GM19043 (cell line): ENCODE measurements at regions not wholly inside any gene's neighbourhood (a gene's known extent, or its start where the extent isn't known, plus 50 kb on each side); places are given as distances from the start of the nearest gene placed in this dataset.

Experiments
- ATAC-seq: cut with Tn5 transposase; IDR thresholded peaks from one replicate; pipeline ENCODE4 v1.9.1; 2021; ENCODE audit warnings: low read depth; ENCODE audit not compliant: unreplicated experiment

DNA sequence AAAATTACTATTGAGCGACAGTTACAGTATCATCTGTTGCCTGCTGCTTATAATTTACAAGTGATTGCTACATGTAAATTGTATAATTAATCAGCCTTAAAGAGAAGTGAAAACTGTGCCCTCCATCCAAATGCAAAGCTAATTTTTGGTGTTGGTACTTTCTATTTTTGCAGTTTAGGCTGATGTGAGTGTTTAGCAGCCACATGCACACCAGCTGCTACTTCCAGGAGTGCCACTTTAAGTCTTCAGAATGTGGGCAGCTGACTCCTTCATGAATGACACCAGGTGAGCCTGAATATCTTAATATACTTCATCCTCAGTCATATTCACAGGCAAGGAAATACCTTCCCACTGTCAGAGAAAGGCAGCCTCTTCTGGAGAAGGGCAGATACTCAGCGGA is 149.8 kb upstream of the RASGEF1B start:
- ATAC-seq = no peak

GRCh38 chr4:81620442-81620841 is 148.7 kb upstream of the RASGEF1B start:
- ATAC-seq = no peak

DNA sequence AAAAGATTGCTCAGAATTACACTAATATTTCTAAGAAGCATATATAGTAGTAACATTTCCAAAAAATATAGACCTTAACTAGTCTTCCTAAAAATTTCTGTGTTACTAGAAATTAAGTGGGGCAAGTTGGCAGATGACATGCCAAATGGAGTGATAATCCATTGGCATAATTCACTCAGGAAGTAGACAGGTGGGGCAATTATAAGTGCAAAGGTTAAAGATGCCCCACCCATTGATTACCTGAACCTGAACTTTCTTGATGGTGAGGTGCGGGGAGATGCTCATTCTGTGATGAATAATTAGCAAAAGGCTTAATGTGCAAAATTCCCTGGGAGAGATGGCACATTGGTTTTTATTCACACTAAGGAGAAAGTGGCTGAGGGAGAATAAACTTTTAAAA is 145.8 kb upstream of the RASGEF1B start:
- ATAC-seq = no peak

- no peak for ATAC-seq
These were observed 139.5 kb upstream of the RASGEF1B start for GRCh38 chr4:81611221-81611620.

GRCh38 chr4:81609844-81610243 is 138.1 kb upstream of the RASGEF1B start:
- ATAC-seq = no peak

DNA sequence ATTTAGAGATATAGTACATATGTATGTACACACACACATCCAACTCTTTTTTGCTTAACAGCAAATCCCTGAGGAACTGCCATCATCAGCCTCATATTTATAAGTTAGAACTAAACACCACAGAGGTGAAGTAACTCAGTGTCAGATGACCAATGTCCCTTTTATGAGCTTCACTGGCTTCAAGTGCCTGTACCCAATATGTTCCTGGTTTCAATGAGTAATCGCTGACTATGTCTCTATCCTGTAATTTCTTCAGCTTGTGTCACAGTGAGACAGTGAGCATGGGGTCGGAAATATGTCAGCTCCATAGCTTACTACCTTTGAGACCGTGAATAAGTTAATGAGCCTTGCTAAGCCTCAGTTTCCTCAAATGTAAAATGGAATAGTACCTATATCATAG is 136.2 kb upstream of the RASGEF1B start:
- no peak for ATAC-seq

DNA sequence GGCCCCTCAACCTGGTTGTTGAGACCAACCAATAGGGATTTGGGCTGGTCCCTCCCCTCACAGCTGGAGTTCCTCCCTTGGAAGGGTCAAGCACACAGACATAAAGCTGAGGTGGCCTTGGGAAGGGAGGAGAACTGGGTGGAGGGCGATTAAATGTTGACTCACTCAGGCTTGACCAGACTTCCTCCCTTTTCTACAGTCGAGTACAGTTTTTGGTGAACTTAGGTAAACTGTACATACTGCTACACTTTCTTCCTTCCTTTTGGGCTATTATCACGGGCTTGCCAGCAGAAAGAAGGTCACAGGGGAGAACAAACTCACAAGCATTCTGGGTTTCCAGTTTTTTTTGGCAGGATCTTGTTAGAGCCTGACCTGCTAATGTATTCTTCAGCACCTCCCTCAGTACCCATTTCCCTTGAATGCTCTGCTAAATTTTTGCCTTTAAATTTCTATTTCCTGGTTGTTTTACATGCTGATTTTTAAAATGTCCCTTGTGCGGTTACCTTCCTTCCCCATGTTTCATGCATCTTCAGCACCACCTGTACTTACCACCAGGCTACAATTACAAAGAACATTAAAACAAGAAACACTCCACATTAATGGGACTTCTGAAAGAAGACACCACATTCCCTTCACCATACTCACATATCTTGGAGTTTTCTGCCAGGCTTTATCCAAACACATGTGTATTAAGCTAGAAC is 135.2 kb upstream of the RASGEF1B start:
- no peak for ATAC-seq

DNA sequence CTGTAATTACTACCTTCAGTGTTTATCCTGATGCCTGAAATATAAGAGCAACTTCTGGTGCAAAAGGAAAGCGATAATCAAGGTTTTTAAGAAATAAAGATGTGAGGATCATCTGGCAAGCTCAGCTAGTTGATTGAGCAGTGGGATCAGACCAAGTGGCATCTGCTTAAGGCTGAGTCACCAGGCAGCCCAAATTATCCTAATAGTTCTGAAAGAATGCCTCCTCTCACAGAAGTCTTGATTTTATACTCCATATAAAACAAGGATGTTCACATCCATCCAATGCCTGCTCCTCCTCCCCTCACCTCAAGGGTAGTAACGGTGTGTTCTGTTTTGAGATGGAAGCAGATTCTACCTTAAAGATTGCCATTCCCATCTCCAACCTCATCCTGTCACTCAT is 134.5 kb upstream of the RASGEF1B start:
- no peak for ATAC-seq

DNA sequence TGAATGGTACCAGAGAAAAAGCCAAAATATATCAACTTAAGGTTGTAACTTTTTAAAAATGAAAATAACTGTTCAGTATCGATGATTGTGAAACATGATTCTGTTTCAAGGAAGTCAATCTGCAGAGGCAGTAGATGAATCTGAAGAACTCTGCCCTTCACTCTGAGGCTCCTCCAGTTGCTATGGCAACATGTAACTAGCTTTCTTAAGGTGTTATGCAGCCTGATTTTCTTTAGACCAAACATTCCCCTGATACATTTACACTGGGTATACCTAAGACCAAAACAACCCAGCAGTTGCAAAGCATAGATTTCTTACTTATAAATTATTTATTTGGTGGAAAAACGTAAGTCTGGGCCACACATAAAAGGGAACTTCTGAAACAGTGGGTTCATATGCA is 133.6 kb upstream of the RASGEF1B start:
- no peak for ATAC-seq

- no peak for ATAC-seq
These were observed 133.0 kb upstream of the RASGEF1B start for GRCh38 chr4:81604683-81605218.

DNA sequence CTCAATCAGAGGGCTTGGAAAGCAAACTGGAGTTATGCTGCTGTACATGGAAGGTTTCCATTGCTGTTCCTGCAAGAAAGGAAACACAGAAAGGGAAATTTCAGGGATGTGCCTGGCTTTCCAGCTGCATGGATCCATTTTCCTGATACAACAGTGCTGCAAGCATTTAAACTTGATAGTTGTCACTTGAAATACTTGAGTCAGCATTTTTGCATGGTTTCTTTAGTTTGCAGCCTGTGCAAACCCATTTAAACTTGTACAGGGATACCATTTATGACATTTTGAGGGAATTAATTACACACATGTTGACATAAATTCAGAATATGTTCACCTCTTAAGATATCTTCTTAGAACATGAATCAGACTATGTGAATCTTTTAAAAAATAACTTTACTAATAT is 131.1 kb upstream of the RASGEF1B start:
- no peak for ATAC-seq

- ATAC-seq = no peak
These were observed 129.6 kb upstream of the RASGEF1B start for GRCh38 chr4:81601358-81601694.

GRCh38 chr4:81600520-81601357 is 129.0 kb upstream of the RASGEF1B start:
- ATAC-seq = no peak

DNA sequence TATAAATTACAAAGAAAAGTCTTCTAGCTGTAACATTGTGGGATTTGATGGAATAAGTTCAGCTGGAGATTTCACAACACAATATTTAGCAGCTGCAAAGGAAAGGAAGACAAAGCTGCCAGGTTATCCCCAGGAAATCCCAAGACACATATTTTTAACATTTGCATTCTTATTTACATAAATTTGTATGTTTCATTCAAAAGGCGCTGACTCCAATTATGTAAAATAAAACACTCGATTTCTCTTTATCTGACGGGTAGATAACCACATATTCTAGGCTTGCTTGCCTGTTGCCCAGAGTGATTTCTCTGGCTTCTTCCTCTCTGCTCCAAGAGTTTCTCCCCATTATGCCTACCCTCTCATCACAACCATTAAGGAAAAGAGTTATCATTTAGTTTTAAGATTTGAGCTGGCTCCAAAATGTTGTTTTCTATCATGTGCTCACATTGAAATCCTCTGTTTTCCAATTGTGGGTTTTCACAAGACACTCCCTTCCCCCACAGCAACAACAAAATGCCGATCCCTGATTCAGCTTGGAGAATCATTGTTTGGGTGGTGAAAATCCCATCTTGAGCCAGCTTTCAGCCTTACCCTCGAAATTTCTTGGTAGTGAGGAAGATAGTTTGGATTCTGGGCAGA is 128.2 kb upstream of the RASGEF1B start:
- no peak for ATAC-seq

DNA sequence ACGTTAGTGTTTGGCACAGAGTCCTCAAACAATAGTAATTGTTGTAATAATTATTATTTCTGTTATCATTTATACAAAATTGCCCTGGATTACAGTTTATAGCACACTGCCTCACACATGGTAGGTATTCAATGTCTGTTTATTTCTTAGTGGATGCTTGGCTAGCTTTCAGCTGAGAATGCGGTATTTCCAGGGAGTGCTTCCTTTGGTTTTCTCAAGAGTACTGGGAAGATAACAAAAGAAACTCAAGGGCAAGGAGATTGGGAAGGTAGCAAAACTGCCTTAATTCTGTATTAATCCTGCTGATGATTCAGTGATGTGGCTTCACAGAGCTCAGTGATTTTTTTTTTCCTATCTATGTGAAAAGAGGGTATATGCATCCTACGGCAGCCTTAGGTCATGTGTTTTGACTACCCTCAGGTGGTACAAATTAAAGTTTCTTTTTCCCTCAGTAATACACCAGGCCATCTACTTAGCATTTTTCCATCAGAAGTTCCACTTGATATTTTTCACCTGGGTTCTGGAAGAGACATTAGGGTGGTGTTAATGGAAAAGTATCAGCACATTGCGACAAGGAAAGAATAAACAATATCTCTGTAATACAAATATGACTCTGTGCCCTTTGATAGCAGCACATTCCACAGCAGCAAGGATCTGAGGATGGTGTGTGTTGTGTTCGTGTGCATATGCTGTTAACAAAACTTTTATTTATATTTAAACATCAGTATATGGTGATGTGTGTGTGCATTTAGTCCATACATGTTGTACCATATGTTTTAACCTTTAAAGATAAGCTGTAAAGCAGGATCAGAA is 124.3 kb upstream of the RASGEF1B start:
- ATAC-seq = no peak

DNA sequence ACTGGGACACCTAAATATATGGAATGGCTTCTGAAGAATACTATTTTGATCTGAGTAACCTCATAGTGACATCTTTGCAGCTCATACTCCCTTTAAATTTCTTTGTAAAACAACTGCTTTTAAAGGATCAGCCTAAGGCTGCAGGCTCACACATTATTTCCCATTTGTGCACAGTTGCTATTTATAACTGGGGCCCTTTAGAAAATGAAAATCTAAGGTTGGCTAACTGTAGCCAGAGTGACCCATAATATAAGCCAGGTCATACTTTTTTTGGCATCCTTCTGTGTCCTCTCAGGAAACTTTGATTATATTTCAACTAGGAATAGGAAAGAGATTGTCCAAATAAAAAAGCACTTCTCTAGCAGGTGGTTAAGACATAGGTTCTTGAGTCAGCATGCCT is 123.6 kb upstream of the RASGEF1B start:
- ATAC-seq = no peak

- no peak for ATAC-seq
These were observed 122.9 kb upstream of the RASGEF1B start for GRCh38 chr4:81594490-81595159.

DNA sequence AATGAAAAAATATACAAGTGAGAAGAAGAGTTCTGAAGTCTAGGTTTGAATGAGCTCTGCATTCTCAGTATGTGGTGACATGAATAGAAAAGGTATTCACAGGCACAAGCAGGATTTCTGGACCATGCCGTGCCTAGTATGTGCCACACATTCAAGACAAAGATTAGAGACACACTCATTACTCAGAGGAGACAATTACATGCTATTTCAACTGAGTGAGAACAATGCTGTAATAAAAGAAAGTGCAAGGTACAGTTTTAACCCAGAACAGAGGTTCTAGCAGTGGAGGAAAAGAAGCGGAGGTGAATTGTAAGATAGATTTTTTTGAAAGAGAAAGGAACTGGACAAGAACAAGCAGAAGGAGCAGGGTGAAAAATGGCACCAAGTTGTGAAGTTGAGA is 121.0 kb upstream of the RASGEF1B start:
- no peak for ATAC-seq

GRCh38 chr4:81590596-81590995 is 118.9 kb upstream of the RASGEF1B start:
- ATAC-seq = no peak

DNA sequence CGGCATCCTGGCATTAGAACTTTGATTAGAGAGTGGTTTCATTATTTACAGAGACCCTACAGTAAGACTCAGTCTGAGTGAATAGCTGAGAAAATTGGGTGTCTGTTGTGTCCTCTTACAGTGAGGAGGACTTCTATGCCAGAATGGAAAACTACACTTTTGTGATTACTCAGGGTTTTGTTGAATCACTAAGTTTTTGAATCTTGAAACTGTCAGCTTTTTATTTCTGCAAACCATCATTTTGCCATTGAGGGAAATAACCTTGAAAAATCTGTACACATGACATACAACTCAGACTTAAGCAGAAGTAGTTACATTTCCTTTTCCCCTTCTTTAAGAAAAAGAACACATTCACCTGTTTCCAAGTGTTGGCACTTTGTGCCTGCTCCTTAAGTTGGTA is 117.6 kb upstream of the RASGEF1B start:
- no peak for ATAC-seq
